ENCODE measurements at regions not wholly inside any gene's neighbourhood (a gene's known extent, or its start where the extent isn't known, plus 50 kb on each side); places are given as distances from the start of the nearest gene placed in this dataset.

DNA sequence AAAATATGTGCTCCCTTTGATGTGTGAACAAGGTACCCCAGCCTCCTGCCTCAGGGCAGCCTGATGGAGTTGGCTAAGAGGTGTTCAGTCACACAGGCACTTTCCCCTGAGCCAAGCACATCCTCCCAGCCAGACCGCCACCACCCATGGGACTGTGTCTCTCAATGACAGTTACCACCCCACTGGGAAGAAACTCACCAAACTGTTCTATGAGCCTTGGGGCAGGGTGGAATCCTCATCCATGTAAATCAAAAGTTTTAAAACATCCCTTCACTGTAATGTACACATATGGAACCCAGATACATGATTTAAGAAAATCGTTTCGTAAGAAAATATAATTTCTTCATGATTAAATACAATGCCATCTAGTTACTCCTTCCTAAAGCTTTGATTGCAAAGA is 138.4 kb upstream of the LSM14A start:
- TF ChIP-seq CTCF (conservative IDR thresholded peaks at IDR 0.05 in 1 of 2, IDR thresholded peaks at IDR 0.05 in 1 of 2; ENCODE audit: low read depth in 1 of 2, low read length in 2 of 2) (no peak), EZH2 (IDR thresholded peaks at IDR 0.05; ENCODE audit: low read length, missing control alignments) (no peak)

Data from fibroblast of lung (primary cell).